Fibroblast of villous mesenchyme (primary cell): ENCODE measurements at regions not wholly inside any gene's neighbourhood (a gene's known extent, or its start where the extent isn't known, plus 50 kb on each side); places are given as distances from the start of the nearest gene placed in this dataset.

ENCODE experiments used
- DNase-seq: peaks from one replicate; pipeline ENCODE4 v3.0.0-alpha.2; 2010; ENCODE audit warnings: low read depth
- H3K4me3 ChIP-seq: 2 replicates; pipeline ENCODE4 v1.5.1; 2011; ENCODE audit warnings: low read depth, mild to moderate bottlenecking, low read length
- CTCF ChIP-seq: IDR thresholded peaks from 2 replicates; pipeline ENCODE4 v1.5.1; 2012; ENCODE audit warnings: low read depth, mild to moderate bottlenecking, low read length; ENCODE audit not compliant: insufficient read depth

GRCh38 chr9:89724659-89725058 lies 119.8 kb downstream of the GADD45G start:
- no peak overlapping the region for H3K4me3 ChIP-seq
- DNase-seq = no peak
- no peak for TF ChIP-seq CTCF

GRCh38 chr9:89725271-89725670 lies 120.5 kb downstream of the GADD45G start:
- DNase-seq = no peak
- no peak overlapping the region for H3K4me3 ChIP-seq
- TF ChIP-seq CTCF = no peak

- H3K4me3 ChIP-seq = no peak overlapping the region
- TF ChIP-seq CTCF = no peak
- no peak for DNase-seq
Measured at GRCh38 chr9:89729954-89730530, 125.2 kb downstream of the GADD45G start.

GRCh38 chr9:89730715-89731114 lies 125.9 kb downstream of the GADD45G start:
- TF ChIP-seq CTCF = no peak
- DNase-seq = no peak

GRCh38 chr9:89731262-89732182 lies 126.7 kb downstream of the GADD45G start:
- no peak for TF ChIP-seq CTCF
- no peak for DNase-seq
- H3K4me3 ChIP-seq = no peak overlapping the region

More at GRCh38 chr9:89730715-89731114, 125.9 kb downstream of the GADD45G start:
- no peak overlapping the region for H3K4me3 ChIP-seq

- no peak overlapping the region for H3K4me3 ChIP-seq
- peak; percentile 68 for DNase-seq
- no peak for TF ChIP-seq CTCF
Measured at GRCh38 chr9:89732295-89732938, 127.6 kb downstream of the GADD45G start.
